ENCODE measurements at regions not wholly inside any gene's neighbourhood (a gene's known extent, or its start where the extent isn't known, plus 50 kb on each side); places are given as distances from the start of the nearest gene placed in this dataset.

DNA sequence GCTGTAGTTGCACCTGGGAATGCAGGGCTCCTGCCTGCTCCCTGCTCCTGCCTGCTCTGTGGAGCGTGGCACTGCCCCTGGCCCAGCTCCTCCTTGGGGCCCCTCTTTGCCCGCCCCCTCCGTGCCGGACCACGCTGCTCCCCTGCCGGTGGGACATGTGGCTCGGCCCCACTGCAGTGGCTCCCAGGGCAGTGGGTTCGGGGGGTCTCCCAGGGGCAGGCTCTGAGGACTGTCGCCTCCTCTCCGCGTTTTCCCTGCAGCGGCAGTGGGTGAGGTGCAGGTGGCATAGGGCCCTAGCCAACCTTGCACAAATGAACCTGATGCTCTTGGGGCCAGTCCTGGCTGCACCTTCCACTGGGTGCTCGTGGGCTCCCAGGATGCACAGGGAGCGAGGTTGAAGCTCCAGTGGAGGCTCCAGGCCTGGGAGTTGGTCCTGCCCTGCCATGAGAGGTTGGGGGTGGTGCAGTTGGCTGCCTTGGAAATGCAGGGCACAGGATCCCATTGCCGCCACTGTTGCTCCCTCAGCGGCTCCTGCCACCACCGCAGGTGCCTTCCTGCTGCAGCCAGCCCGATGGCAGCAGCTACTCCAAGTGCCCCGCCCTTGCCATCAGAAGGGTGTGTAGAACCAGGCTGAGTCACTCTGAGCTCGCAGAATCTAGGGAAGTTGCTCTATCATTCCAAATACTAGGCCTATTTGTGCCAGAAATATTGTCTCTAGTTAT is 313.1 kb upstream of the SYT4 start:
- TF ChIP-seq POLR2AphosphoS5 (IDR thresholded peaks at IDR 0.05), result no peak
- TF ChIP-seq, protein P1, sequence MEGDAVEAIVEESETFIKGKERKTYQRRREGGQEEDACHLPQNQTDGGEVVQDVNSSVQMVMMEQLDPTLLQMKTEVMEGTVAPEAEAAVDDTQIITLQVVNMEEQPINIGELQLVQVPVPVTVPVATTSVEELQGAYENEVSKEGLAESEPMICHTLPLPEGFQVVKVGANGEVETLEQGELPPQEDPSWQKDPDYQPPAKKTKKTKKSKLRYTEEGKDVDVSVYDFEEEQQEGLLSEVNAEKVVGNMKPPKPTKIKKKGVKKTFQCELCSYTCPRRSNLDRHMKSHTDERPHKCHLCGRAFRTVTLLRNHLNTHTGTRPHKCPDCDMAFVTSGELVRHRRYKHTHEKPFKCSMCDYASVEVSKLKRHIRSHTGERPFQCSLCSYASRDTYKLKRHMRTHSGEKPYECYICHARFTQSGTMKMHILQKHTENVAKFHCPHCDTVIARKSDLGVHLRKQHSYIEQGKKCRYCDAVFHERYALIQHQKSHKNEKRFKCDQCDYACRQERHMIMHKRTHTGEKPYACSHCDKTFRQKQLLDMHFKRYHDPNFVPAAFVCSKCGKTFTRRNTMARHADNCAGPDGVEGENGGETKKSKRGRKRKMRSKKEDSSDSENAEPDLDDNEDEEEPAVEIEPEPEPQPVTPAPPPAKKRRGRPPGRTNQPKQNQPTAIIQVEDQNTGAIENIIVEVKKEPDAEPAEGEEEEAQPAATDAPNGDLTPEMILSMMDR (IDR thresholded peaks at IDR 0.05), result no peak
- TF ChIP-seq EP300 (IDR thresholded peaks at IDR 0.05; ENCODE audit: low read depth), result no peak

Measured in transverse colon (tissue), 4 donors.